ENCODE measurements at regions not wholly inside any gene's neighbourhood (a gene's known extent, or its start where the extent isn't known, plus 50 kb on each side); places are given as distances from the start of the nearest gene placed in this dataset.

DNA sequence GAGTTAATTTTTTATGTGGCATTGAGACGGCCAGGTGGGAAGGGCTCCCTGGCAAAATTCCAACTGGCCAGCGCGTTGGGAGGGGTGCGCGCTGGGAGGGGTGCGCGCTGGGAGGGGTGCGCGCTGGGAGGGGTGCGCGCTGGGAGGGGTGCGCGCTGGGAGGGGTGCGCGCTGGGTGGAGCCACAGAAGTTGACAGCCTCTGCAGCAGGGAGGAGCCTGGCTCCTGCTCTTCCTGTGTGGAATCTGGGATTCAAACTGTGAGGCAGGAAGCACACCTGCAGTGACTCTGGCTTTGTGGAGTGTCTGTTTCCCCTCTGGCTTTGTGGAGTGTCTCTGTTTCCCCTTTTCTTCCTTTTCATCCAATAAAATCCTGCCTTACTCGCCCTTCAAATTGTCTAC is 147.9 kb upstream of the CBLN2 start:
- TF ChIP-seq, protein P1, sequence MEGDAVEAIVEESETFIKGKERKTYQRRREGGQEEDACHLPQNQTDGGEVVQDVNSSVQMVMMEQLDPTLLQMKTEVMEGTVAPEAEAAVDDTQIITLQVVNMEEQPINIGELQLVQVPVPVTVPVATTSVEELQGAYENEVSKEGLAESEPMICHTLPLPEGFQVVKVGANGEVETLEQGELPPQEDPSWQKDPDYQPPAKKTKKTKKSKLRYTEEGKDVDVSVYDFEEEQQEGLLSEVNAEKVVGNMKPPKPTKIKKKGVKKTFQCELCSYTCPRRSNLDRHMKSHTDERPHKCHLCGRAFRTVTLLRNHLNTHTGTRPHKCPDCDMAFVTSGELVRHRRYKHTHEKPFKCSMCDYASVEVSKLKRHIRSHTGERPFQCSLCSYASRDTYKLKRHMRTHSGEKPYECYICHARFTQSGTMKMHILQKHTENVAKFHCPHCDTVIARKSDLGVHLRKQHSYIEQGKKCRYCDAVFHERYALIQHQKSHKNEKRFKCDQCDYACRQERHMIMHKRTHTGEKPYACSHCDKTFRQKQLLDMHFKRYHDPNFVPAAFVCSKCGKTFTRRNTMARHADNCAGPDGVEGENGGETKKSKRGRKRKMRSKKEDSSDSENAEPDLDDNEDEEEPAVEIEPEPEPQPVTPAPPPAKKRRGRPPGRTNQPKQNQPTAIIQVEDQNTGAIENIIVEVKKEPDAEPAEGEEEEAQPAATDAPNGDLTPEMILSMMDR (IDR thresholded peaks at IDR 0.05): no peak
- TF ChIP-seq POLR2AphosphoS5 (IDR thresholded peaks at IDR 0.05): no peak
- TF ChIP-seq POLR2A (IDR thresholded peaks at IDR 0.05): no peak
- no peak for TF ChIP-seq EP300 (IDR thresholded peaks at IDR 0.05)

Data from upper lobe of left lung (tissue), 4 donors.